Natural killer cell treated with Interleukin-12 subunit alpha and Interleukin-12 subunit beta and Interleukin-15 and Interleukin-18, amount 100 ng/mL, for 72 hours (primary cell): ENCODE measurements at regions not wholly inside any gene's neighbourhood (a gene's known extent, or its start where the extent isn't known, plus 50 kb on each side); places are given as distances from the start of the nearest gene placed in this dataset.

Source experiments
- ATAC-seq, 2 donors: fragments of 150-1000 bp; cut with Tn5 transposase in 1 of 2; sonication (Bioruptor Pico), chemical (Tn5 transposase) in 1 of 2; 2 replicates each; pipeline ENCODE4 v1.10.0; 2021
- DNase-seq: peaks from one replicate; pipeline ENCODE4 v3.0.0; 2022; ENCODE audit warnings: low spot score
- H3K27ac Mint-ChIP-seq, 2 donors: 1 replicate in 1 of 2; 2 replicates in 1 of 2; pipeline ENCODE4 v1.8.0; 2022; ENCODE audit warnings: mixed read lengths in 2 of 2, mild to moderate bottlenecking in 1 of 2, moderate library complexity in 1 of 2
- H3K27me3 Mint-ChIP-seq, 2 donors: 1 replicate in 1 of 2; 2 replicates in 1 of 2; pipeline ENCODE4 v1.8.0; 2022; ENCODE audit warnings: mixed read lengths in 2 of 2
- H3K36me3 Mint-ChIP-seq: one replicate; pipeline ENCODE4 v1.8.0; 2022; ENCODE audit warnings: mixed read lengths
- H3K4me1 Mint-ChIP-seq, 2 donors: 1 replicate in 1 of 2; 2 replicates in 1 of 2; pipeline ENCODE4 v1.8.0; 2022; ENCODE audit warnings: low read depth in 2 of 2, mixed read lengths in 2 of 2, mild to moderate bottlenecking in 1 of 2
- H3K4me3 Mint-ChIP-seq: one replicate; pipeline ENCODE4 v1.8.0; 2022; ENCODE audit warnings: mixed read lengths
- H3K9me3 Mint-ChIP-seq: 2 replicates; pipeline ENCODE4 v1.8.0; 2022; ENCODE audit warnings: mixed read lengths

- Mint-ChIP-seq H3K4me3 (no peak overlapping the region), H3K27me3 (no peaks in the 10 kb centered on the region), H3K27ac (no peak overlapping the region), H3K9me3 (peaks cover 5% of the 10 kb centered on the region), H3K4me1 (no peaks in the 10 kb centered on the region), H3K36me3 (no peaks in the 10 kb centered on the region)
- ATAC-seq = no peak
- no peak for DNase-seq
Observed at GRCh38 chr5:58150926-58151325, 309.0 kb downstream of the PLK2 start.

GRCh38 chr5:58149746-58150145, 310.1 kb downstream of the PLK2 start:
- no peak for DNase-seq
- Mint-ChIP-seq H3K4me1 (no peaks in the 10 kb centered on the region), H3K36me3 (no peaks in the 10 kb centered on the region), H3K9me3 (peaks cover 5% of the 10 kb centered on the region), H3K27me3 (no peaks in the 10 kb centered on the region), H3K27ac (no peak overlapping the region), H3K4me3 (no peak overlapping the region)
- no peak for ATAC-seq

DNA sequence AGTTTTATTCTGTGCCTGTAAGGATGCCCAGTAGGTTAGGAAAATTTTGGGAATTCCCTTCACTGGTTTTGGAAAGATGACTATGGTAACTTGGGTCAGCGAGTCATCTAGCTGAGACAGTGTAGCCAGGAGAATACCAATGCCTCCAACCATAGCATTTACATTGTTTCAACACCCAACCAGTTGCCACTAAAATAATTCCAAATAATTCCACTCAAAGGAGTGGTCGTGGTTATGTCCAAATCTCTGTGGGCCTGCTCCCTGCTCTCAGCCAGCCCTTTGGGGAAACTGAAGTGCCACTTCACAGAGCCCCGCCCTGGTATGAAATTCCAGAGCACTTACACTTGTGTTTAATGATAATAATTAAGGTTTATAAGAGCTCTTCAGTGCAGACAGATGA, 310.5 kb downstream of the PLK2 start:
- ATAC-seq = no peak
- Mint-ChIP-seq H3K36me3 (no peaks in the 10 kb centered on the region), H3K27ac (no peak overlapping the region), H3K27me3 (no peaks in the 10 kb centered on the region), H3K4me3 (no peak overlapping the region), H3K4me1 (no peaks in the 10 kb centered on the region), H3K9me3 (peaks cover 5% of the 10 kb centered on the region)
- DNase-seq = no peak

- no peaks in the 10 kb centered on the region for H3K27me3 Mint-ChIP-seq
- H3K27ac Mint-ChIP-seq = no peak overlapping the region
- no peak for DNase-seq
- peaks cover 5% of the 10 kb centered on the region for H3K9me3 Mint-ChIP-seq
- no peak for ATAC-seq
- no peaks in the 10 kb centered on the region for H3K4me1 Mint-ChIP-seq
- H3K36me3 Mint-ChIP-seq = no peaks in the 10 kb centered on the region
- H3K4me3 Mint-ChIP-seq = no peak overlapping the region
Observed at GRCh38 chr5:58148254-58148775, 311.6 kb downstream of the PLK2 start.

GRCh38 chr5:58145397-58145934, 314.4 kb downstream of the PLK2 start:
- Mint-ChIP-seq H3K4me1 (no peaks in the 10 kb centered on the region), H3K9me3 (peaks cover 2% of the 10 kb centered on the region), H3K27me3 (no peaks in the 10 kb centered on the region), H3K36me3 (no peaks in the 10 kb centered on the region), H3K4me3 (no peak overlapping the region), H3K27ac (no peak overlapping the region)
- no peak for DNase-seq
- no peak for ATAC-seq

- Mint-ChIP-seq H3K9me3 (peaks cover 2% of the 10 kb centered on the region), H3K4me3 (no peak overlapping the region), H3K4me1 (no peaks in the 10 kb centered on the region), H3K36me3 (no peaks in the 10 kb centered on the region), H3K27ac (no peak overlapping the region), H3K27me3 (no peaks in the 10 kb centered on the region)
- DNase-seq (no peak), ATAC-seq (no peak)
Observed at GRCh38 chr5:58143727-58144126, 316.2 kb downstream of the PLK2 start.

- no peak for DNase-seq
- peaks cover 2% of the 10 kb centered on the region for H3K9me3 Mint-ChIP-seq
- H3K36me3 Mint-ChIP-seq = no peaks in the 10 kb centered on the region
- H3K27me3 Mint-ChIP-seq = no peaks in the 10 kb centered on the region
- no peaks in the 10 kb centered on the region for H3K4me1 Mint-ChIP-seq
- H3K4me3 Mint-ChIP-seq = no peak overlapping the region
- H3K27ac Mint-ChIP-seq = no peak overlapping the region
- ATAC-seq = no peak
Observed at GRCh38 chr5:58143181-58143580, 316.7 kb downstream of the PLK2 start.

DNA sequence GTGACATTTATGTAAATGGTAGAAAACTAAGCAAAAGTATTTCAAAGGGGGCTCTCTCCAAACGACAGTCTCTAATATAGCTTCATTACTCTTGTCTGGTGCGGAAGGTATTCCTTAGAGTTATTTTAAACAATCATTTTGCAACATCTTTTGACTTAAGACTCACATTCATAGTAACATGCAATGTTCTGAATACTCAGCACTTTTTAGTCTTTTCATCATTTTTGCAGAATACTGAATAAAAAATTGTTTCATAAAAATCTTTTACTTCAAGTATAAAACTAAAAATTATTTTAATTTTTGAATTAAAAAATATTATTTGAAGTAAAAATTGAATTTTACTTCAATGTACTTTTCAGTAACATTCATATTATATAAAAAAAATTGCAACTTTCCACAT, 321.1 kb downstream of the PLK2 start:
- no peak overlapping the region for H3K4me3 Mint-ChIP-seq
- H3K9me3 Mint-ChIP-seq = no peaks in the 10 kb centered on the region
- DNase-seq = no peak
- no peak for ATAC-seq
- H3K36me3 Mint-ChIP-seq = no peaks in the 10 kb centered on the region
- no peaks in the 10 kb centered on the region for H3K4me1 Mint-ChIP-seq
- H3K27me3 Mint-ChIP-seq = no peaks in the 10 kb centered on the region
- H3K27ac Mint-ChIP-seq = no peak overlapping the region

GRCh38 chr5:58136406-58136805, 323.5 kb downstream of the PLK2 start:
- Mint-ChIP-seq H3K27ac (no peak overlapping the region), H3K9me3 (no peaks in the 10 kb centered on the region), H3K27me3 (no peaks in the 10 kb centered on the region), H3K36me3 (no peaks in the 10 kb centered on the region), H3K4me3 (no peak overlapping the region), H3K4me1 (no peaks in the 10 kb centered on the region)
- ATAC-seq = no peak
- no peak for DNase-seq

DNA sequence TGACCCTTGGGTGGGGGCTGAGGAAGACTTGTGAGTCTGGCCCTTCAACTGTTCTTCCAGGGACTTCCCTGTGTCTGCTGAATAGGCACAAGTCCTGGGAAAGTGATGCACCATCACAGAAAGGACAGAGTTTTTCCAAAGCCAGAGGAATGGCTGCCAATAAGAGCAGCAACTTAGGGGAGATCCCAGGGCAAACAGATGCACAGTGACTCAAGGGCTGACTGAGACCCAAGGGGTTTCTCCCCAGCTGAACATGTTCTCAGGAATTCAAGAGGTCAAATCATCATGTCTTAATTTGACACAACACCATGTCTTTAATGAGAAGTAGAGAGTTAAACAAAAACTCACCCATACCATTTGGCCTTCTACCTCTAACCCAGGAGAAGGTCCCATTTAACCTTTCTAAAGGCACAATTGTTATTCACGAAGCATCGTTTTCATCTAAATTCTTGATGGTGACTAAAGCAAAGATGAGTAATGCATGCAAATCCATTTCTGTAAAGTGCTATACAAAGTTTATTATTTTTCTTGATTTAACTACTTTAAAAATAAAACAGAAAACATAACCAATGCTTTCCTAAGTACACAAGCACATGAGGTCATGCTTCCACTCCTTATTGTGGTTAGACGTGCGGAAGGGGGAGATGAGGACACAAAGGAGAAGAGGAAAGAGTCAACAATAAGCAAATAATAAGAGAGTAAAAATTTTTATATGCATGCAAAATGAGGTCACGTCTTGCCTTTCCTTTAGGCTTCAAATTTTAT, 324.1 kb downstream of the PLK2 start:
- ATAC-seq (no peak), DNase-seq (no peak)
- Mint-ChIP-seq H3K4me3 (no peak overlapping the region), H3K9me3 (no peaks in the 10 kb centered on the region), H3K27me3 (no peaks in the 10 kb centered on the region), H3K27ac (no peak overlapping the region), H3K36me3 (no peaks in the 10 kb centered on the region), H3K4me1 (no peaks in the 10 kb centered on the region)

DNA sequence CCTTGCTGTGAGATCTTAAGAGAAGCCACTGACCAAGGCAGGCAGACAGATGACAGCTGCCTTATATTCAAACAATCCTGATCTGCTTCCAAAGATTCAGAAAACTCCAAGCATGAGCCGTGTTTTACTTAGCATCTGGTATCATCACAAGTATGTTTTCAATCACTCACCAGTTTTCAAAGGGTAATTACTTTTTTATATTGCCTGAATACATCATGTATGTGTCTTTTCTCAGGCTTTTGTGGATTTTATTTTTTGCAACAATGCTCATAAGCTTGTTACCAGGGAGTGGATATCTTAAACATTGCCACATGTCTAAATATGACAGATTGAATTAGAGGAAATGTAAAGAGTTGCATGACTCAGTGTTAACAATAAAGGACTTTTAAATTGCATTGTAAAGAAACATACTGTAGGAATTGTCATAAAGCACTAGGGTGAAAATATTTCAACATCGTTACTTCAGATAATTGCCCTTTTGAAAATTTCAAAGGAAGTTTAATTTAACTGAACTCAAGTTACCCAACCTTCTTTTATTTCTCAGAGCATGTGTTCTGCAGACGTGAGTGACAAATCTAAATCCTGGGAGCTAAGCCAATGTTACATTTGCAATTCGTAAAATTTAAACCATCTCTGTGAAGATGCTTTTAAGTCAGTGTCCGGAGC, 326.1 kb downstream of the PLK2 start:
- Mint-ChIP-seq H3K9me3 (no peaks in the 10 kb centered on the region), H3K4me1 (no peaks in the 10 kb centered on the region), H3K27ac (no peak overlapping the region), H3K27me3 (no peaks in the 10 kb centered on the region), H3K36me3 (no peaks in the 10 kb centered on the region), H3K4me3 (no peak overlapping the region)
- DNase-seq (no peak), ATAC-seq (no peak)

- ATAC-seq (no peak), DNase-seq (no peak)
- H3K9me3 Mint-ChIP-seq = no peaks in the 10 kb centered on the region
- no peaks in the 10 kb centered on the region for H3K36me3 Mint-ChIP-seq
- no peak overlapping the region for H3K4me3 Mint-ChIP-seq
- H3K27ac Mint-ChIP-seq = no peak overlapping the region
- H3K27me3 Mint-ChIP-seq = no peaks in the 10 kb centered on the region
- no peaks in the 10 kb centered on the region for H3K4me1 Mint-ChIP-seq
Observed at GRCh38 chr5:58133216-58133615, 326.7 kb downstream of the PLK2 start.

DNA sequence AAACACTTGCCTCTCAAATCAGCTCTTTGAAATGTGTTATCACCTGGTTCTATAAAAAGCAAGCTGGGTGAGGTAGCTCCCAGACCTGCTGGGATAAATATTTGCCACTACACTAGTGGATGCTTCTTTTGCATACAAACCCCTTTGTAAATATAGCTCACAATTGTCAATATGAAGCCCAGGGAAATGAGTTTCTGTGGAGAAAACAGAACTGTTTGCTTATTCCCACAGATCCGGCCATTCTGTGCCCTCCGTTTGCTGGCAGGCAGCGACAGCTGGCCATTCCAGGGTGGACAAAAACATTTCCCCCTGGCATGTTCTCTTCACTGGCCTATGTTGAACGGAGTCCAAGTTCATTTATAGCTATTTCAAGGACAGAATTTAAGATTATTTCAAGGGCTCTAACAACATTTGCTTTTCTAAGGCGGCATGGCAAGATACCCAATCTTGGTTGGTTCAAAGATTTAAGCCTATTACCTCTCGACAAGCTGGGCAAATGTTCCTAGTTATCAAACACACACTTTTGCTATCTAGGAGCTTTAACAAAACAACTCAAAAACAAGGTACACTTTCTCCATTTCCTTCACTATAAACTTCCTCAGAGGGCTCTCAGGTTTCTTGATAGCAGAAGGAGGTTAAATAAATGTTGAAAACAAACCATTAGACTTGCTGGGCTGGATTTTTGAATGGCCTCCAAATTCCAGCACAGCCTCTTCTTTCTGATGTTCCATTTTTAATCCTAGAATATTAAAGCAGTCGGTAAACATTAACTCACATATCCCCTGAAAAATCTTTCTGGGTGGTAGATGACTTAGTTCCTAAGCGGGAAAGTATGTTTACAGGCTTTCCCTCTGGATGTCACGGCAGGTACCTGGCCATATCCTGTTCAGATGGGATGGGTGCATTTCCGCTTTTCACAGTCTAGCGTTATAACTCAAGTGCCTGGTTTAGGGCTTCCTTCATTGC, 332.3 kb downstream of the PLK2 start:
- Mint-ChIP-seq H3K4me1 (no peaks in the 10 kb centered on the region), H3K27ac (no peak overlapping the region), H3K36me3 (no peaks in the 10 kb centered on the region), H3K27me3 (no peaks in the 10 kb centered on the region), H3K4me3 (no peak overlapping the region), H3K9me3 (no peaks in the 10 kb centered on the region)
- ATAC-seq = no peak
- DNase-seq = no peak
